RWPE1 (cell line): ENCODE measurements at regions not wholly inside any gene's neighbourhood (a gene's known extent, or its start where the extent isn't known, plus 50 kb on each side); places are given as distances from the start of the nearest gene placed in this dataset.

ENCODE experiments used
- CTCF ChIA-PET: fragments of 350-600 bp; sonication (Branson Sonifier 250); formaldehyde crosslinking; extraction: SDS; loops from one replicate; lab custom pipeline; 2021; lab: Yijun Ruan, JAX
- POLR2A ChIA-PET: fragments of 400-600 bp; formaldehyde crosslinking; extraction: SDS; loops from one replicate; lab custom pipeline; 2020; ENCODE audit warnings: antibody characterized with exemption; ENCODE audit not compliant: low non-redundant PET; lab: Yijun Ruan, JAX
- DNase-seq: peaks from one replicate; pipeline ENCODE4 v3.0.0; 2012; ENCODE audit warnings: low spot score
- H3K27ac ChIP-seq: fragments of 450-650 bp; 2 replicates; pipeline ENCODE4 v1.5.1; 2017
- CTCF ChIP-seq: fragments of 450-650 bp; conservative IDR thresholded peaks from 2 replicates; pipeline ENCODE4 v1.5.1; 2017; ENCODE audit warnings: low read depth, mild to moderate bottlenecking

GRCh38 chr20:11252447-11252846 lies 578.6 kb upstream of the JAG1 start:
- CTCF ChIA-PET, result no interaction called here

GRCh38 chr20:11255455-11255854 lies 581.7 kb upstream of the JAG1 start:
- CTCF ChIA-PET, result no interaction called here
- TF ChIP-seq CTCF, result no peak
- DNase-seq, result no peak
- no peak overlapping the region for H3K27ac ChIP-seq
- POLR2A ChIA-PET, result no interaction called here

More at GRCh38 chr20:11252447-11252846, 578.6 kb upstream of the JAG1 start:
- no peak for DNase-seq
- POLR2A ChIA-PET, result no interaction called here
- no peak for TF ChIP-seq CTCF
- H3K27ac ChIP-seq, result no peak overlapping the region

GRCh38 chr20:11255860-11256259 lies 582.1 kb upstream of the JAG1 start:
- CTCF ChIA-PET, result no interaction called here
- no peak for DNase-seq
- no peak for TF ChIP-seq CTCF
- no peak overlapping the region for H3K27ac ChIP-seq
- POLR2A ChIA-PET, result no interaction called here

- no peak overlapping the region for H3K27ac ChIP-seq
- POLR2A ChIA-PET, result no interaction called here
- no peak for TF ChIP-seq CTCF
- no peak for DNase-seq
- CTCF ChIA-PET, result no interaction called here
These were observed 586.8 kb upstream of the JAG1 start for GRCh38 chr20:11260611-11261010.

- no peak for DNase-seq
- H3K27ac ChIP-seq, result no peak overlapping the region
- TF ChIP-seq CTCF, result no peak
- ChIA-PET POLR2A (no interaction called here), CTCF (no interaction called here)
These were observed 587.8 kb upstream of the JAG1 start for GRCh38 chr20:11261533-11262000.

- DNase-seq, result no peak
- no peak for TF ChIP-seq CTCF
- H3K27ac ChIP-seq, result no peak overlapping the region
- ChIA-PET POLR2A (no interaction called here), CTCF (interaction anchor here (0.6 to 2.2 kb wide), 5 partner anchors 84 to 714 kb away, joined by 3 to 11 read pairs (median 5); partner anchors contain the start of gene JAG1)
These were observed 592.8 kb upstream of the JAG1 start for GRCh38 chr20:11266571-11266970.
